ENCODE measurements at regions not wholly inside any gene's neighbourhood (a gene's known extent, or its start where the extent isn't known, plus 50 kb on each side); places are given as distances from the start of the nearest gene placed in this dataset.

GRCh38 chr4:100796332-100796731 lies 278.5 kb upstream of the EMCN start:
- TF ChIP-seq, protein P1, sequence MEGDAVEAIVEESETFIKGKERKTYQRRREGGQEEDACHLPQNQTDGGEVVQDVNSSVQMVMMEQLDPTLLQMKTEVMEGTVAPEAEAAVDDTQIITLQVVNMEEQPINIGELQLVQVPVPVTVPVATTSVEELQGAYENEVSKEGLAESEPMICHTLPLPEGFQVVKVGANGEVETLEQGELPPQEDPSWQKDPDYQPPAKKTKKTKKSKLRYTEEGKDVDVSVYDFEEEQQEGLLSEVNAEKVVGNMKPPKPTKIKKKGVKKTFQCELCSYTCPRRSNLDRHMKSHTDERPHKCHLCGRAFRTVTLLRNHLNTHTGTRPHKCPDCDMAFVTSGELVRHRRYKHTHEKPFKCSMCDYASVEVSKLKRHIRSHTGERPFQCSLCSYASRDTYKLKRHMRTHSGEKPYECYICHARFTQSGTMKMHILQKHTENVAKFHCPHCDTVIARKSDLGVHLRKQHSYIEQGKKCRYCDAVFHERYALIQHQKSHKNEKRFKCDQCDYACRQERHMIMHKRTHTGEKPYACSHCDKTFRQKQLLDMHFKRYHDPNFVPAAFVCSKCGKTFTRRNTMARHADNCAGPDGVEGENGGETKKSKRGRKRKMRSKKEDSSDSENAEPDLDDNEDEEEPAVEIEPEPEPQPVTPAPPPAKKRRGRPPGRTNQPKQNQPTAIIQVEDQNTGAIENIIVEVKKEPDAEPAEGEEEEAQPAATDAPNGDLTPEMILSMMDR (IDR thresholded peaks at IDR 0.05; ENCODE audit: low read length): no peak
- no peak for TF ChIP-seq EZH2 (IDR thresholded peaks at IDR 0.05; ENCODE audit: borderline replicate concordance, low read length)
